Ovary (tissue), 7 donors: ENCODE measurements at regions not wholly inside any gene's neighbourhood (a gene's known extent, or its start where the extent isn't known, plus 50 kb on each side); places are given as distances from the start of the nearest gene placed in this dataset.

Experiments
- DNase-seq, 5 donors: peaks; one replicate each; pipeline ENCODE4 v3.0.0-alpha.2; 2019 to 2020
- H3K27ac ChIP-seq, 2 donors: fragments of 200-600 bp; one replicate each; pipeline versions ENCODE4 v1.5.1 to v1.8.0; 2019 to 2022
- H3K27me3 ChIP-seq: fragments of 200-600 bp; one replicate; pipeline ENCODE4 v1.8.0; 2022
- H3K36me3 ChIP-seq: fragments of 200-600 bp; sonication (generic); one replicate; pipeline ENCODE4 v1.5.1; 2019
- H3K4me1 ChIP-seq: one replicate; pipeline ENCODE4 v1.8.1; 2013; ENCODE audit warnings: mild to moderate bottlenecking, moderate library complexity; ENCODE audit not compliant: insufficient read depth
- H3K4me3 ChIP-seq: fragments of 200-600 bp; sonication (generic); one replicate; pipeline ENCODE4 v1.5.1; 2017
- H3K9me3 ChIP-seq, 2 donors: fragments of 200-600 bp in 1 of 2; sonication (generic) in 1 of 2; one replicate each; pipeline versions ENCODE4 v1.5.1 to v1.8.1; 2013 to 2019; ENCODE audit warnings: mild to moderate bottlenecking in 1 of 2, moderate library complexity in 1 of 2
- EP300 ChIP-seq: sonication (generic); formaldehyde crosslinking; IDR thresholded peaks from one replicate; pipeline ENCODE4 v1.6.1; 2017; ENCODE audit warnings: antibody characterized with exemption
- POLR2A ChIP-seq: fragments of 450-650 bp; IDR thresholded peaks from one replicate; pipeline ENCODE4 v1.6.1; 2017; ENCODE audit warnings: antibody characterized with exemption, mild to moderate bottlenecking, moderate library complexity
- WGBS, 3 donors: extraction: QIAGEN DNeasy Blood & Tissue Kit in 1 of 3; methylation state at CpG; one replicate each; pipeline versions ENCODE4 v1.1.5 to v1.1.7; 2013 to 2017; 5-methylcytosine and 5-hydroxymethylcytosine counted together
- intact Hi-C, 4 donors: fragments of 100-400 bp; cut with DNase I; formaldehyde crosslinking; loops; one replicate each; pipeline versions ENCODE4 v1.11.0 to v1.15.1; 2022 to 2023
- TF ChIP-seq, protein P1 (sequence below), 3 donors: fragments of 450-650 bp in 2 of 3; fragments of 200-600 bp in 1 of 3; IDR thresholded peaks; one replicate each; pipeline versions ENCODE4 v1.5.1 to v1.8.0; 2016 to 2022; ENCODE audit warnings: antibody characterized with exemption in 3 of 3, mild to moderate bottlenecking in 1 of 3
- donor health status: DM: no; HTN: no; CAD: no; lungs with moderate emphysema.
- donor health status: DM: no; HTN: no; CAD: no.
- donor health status: Bipolar disorder and iron deficiency.
- donor health status: DM: no; HTN: no; CAD: no.
- donor health status: DM: yes; HTN: yes; CAD: no.

DNA sequence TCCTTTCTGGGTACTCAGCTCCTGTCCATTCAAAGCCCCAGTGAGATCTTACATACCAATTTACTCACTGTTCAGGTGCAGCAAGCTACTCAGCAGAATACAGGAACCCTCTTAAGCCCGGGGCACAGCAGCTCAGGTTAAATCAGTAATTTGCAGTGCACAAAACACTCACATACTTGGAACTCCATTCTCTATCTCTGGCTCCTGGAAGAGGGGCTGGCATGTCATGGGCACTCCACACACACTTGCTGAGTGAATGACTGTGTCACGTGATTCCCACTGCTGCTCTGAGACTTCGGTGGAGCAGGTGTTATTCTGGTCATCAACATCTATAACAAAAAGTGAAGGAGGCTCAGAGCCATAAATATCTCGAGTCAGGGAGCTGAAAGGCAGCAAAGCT lies 157.3 kb upstream of the BDNF start:
- H3K27ac ChIP-seq: no peak overlapping the region
- WGBS, 3 donors: 44 to 61% (median 55%) methylated on average over 4 of the region's 4 CpGs
- no peaks in the 10 kb centered on the region for H3K4me1 ChIP-seq
- no peaks in the 10 kb centered on the region for H3K9me3 ChIP-seq
- TF ChIP-seq EP300: no peak
- no peak for TF ChIP-seq POLR2A
- TF ChIP-seq, protein P1, sequence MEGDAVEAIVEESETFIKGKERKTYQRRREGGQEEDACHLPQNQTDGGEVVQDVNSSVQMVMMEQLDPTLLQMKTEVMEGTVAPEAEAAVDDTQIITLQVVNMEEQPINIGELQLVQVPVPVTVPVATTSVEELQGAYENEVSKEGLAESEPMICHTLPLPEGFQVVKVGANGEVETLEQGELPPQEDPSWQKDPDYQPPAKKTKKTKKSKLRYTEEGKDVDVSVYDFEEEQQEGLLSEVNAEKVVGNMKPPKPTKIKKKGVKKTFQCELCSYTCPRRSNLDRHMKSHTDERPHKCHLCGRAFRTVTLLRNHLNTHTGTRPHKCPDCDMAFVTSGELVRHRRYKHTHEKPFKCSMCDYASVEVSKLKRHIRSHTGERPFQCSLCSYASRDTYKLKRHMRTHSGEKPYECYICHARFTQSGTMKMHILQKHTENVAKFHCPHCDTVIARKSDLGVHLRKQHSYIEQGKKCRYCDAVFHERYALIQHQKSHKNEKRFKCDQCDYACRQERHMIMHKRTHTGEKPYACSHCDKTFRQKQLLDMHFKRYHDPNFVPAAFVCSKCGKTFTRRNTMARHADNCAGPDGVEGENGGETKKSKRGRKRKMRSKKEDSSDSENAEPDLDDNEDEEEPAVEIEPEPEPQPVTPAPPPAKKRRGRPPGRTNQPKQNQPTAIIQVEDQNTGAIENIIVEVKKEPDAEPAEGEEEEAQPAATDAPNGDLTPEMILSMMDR (IDR thresholded peaks at IDR 0.05): no peak
- DNase-seq: no peak
- intact Hi-C loops: no loop called here
- no peaks in the 10 kb centered on the region for H3K36me3 ChIP-seq
- H3K27me3 ChIP-seq: no peaks in the 10 kb centered on the region
- no peak overlapping the region for H3K4me3 ChIP-seq

DNA sequence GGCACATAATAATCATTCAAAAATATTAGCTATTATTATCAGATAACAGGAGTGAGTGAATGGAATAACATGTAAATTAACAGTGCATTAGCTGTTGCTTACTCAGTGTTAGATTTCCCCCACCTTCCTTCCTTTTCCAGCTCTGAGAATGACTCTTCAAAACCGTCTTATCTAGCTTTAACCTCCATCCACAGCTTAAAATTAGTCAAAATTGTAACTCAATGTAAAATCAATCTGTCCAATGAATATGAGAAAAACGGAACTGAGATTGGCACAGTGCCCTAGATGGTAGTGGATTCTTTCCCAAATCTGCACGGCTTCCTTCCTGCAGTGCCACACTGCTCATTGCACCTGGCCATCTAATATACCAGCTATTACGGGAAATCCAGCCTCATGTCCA lies 156.8 kb upstream of the BDNF start:
- H3K9me3 ChIP-seq: no peaks in the 10 kb centered on the region
- H3K4me1 ChIP-seq: no peaks in the 10 kb centered on the region
- TF ChIP-seq EP300: no peak
- TF ChIP-seq POLR2A: no peak
- TF ChIP-seq, protein P1 (IDR thresholded peaks at IDR 0.05): no peak
- intact Hi-C loops: no loop called here
- DNase-seq: no peak
- no peaks in the 10 kb centered on the region for H3K36me3 ChIP-seq
- WGBS, 3 donors: 61 to 70% (median 67%) methylated on average over 4 of the region's 4 CpGs
- H3K27ac ChIP-seq: no peak overlapping the region
- H3K27me3 ChIP-seq: no peaks in the 10 kb centered on the region
- H3K4me3 ChIP-seq: no peak overlapping the region

DNA sequence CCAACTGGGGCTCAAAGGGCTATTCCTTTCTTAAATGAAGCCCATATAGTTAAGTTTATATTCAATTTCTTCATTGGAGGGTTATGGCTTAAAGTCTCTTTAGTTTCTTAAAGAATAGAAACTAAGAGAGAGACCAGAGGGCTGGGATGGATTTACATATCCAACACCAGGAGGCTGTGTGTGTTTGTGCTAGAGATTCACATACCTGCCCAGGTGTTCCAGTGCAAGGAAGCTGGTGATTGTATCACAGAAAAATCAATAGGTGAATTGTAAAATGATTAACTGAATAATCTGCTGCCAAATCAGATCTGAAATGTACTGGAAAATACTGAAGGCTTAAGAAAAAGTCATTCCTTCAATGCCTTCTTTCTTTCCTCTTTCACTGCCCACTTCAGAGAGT lies 148.2 kb upstream of the BDNF start:
- no peaks in the 10 kb centered on the region for H3K4me1 ChIP-seq
- no peaks in the 10 kb centered on the region for H3K36me3 ChIP-seq
- H3K9me3 ChIP-seq: no peaks in the 10 kb centered on the region
- DNase-seq: no peak
- no peak overlapping the region for H3K4me3 ChIP-seq
- intact Hi-C loops: no loop called here
- TF ChIP-seq POLR2A (no peak), EP300 (no peak)
- TF ChIP-seq, protein P1 (IDR thresholded peaks at IDR 0.05): no peak
- no peaks in the 10 kb centered on the region for H3K27me3 ChIP-seq
- no peak overlapping the region for H3K27ac ChIP-seq

DNA sequence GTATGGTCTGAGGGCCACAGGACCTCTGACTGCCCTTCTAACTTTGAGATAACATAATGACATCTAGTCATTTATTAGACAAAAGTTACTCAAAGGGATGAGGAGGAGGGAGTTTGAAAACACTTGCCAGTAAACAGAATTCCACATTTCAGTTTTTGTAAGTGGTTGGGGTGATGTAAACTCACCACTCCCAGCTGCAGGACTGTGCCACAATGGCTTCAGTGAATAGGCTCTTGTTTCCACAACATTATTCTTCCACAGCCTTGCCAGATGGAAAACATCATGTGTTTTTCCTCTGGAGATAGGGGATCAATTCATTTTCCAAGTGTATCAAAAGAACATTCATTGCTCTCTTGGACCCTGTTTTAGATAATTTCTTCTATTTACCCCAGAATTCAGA lies 147.2 kb upstream of the BDNF start:
- Histone ChIP-seq H3K27ac (no peak overlapping the region), H3K4me3 (no peak overlapping the region), H3K4me1 (no peaks in the 10 kb centered on the region), H3K36me3 (no peaks in the 10 kb centered on the region), H3K27me3 (no peaks in the 10 kb centered on the region), H3K9me3 (no peaks in the 10 kb centered on the region)
- no peak for DNase-seq
- intact Hi-C loops: no loop called here
- TF ChIP-seq POLR2A: no peak
- TF ChIP-seq, protein P1 (IDR thresholded peaks at IDR 0.05): no peak

DNA sequence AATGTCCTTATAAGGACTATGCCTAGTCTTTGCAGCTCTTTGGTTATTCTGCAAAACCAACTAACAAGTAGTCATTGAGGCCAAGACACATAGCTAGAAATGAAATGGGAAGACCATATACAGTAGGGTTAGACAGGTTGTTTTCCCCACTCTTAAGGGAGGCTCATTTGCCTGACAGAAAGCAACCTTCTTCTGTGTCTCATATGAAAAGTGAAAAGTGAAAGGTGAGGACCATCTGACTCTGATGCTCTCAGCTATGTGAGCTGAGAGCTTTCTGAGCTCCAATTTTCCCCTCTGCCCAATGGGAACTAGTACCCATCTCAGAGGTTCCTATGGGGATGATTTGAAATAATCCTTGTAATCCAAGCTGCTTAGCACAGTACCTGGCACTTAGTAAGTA lies 142.0 kb upstream of the BDNF start:
- Histone ChIP-seq H3K4me3 (no peak overlapping the region), H3K27ac (no peak overlapping the region), H3K27me3 (no peaks in the 10 kb centered on the region), H3K4me1 (no peaks in the 10 kb centered on the region), H3K36me3 (no peaks in the 10 kb centered on the region), H3K9me3 (no peaks in the 10 kb centered on the region)
- no peak for TF ChIP-seq POLR2A
- TF ChIP-seq EP300: no peak
- TF ChIP-seq, protein P1 (IDR thresholded peaks at IDR 0.05): no peak
- DNase-seq: no peak
- intact Hi-C loops: no loop called here
